HG03175 (cell line): ENCODE measurements at regions not wholly inside any gene's neighbourhood (a gene's known extent, or its start where the extent isn't known, plus 50 kb on each side); places are given as distances from the start of the nearest gene placed in this dataset.
"Not testable (repeated sequence)": the region's sequence is repeated elsewhere in the genome, so short reads cannot be mapped to it uniquely, and the experiment has no call there.

Experiments
- ATAC-seq: cut with Tn5 transposase; IDR thresholded peaks from one replicate; pipeline ENCODE4 v1.9.1; 2021; ENCODE audit warnings: mild to moderate bottlenecking, moderate library complexity; ENCODE audit not compliant: unreplicated experiment

DNA sequence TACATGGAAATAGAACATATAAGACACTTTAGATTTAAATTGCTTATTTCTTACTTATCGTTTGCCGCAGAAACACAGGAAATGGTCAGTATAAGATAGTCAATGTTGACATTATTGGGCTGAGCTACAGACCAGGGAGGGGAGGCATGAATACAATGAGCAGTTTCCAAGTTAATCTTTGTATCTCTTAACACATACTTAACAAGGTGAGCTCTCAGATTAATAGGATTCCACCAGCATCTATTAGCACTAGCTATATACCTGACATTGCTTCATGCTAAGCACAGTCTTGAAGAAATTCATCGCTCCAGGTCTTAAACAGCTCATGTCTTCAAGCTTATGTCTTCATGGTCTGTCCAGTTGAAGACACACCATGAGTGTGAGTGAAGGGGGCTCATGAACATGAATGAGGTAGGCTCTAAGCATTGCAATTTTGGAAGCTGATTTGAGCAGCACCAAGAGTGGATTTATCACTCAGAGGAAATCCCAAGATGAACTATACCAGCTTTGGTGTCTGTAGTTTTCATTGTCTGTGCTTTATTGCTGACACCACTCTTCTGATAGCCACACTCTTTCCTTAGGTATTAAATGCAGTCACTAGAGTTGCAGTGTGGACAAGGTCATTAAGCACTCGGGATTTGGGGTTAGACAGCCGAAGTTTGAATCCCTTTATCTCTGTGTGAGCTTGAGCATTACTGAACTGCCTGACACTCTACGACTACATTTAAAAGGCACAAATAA is 359.3 kb upstream of the EPHA4 start:
- ATAC-seq = no peak

DNA sequence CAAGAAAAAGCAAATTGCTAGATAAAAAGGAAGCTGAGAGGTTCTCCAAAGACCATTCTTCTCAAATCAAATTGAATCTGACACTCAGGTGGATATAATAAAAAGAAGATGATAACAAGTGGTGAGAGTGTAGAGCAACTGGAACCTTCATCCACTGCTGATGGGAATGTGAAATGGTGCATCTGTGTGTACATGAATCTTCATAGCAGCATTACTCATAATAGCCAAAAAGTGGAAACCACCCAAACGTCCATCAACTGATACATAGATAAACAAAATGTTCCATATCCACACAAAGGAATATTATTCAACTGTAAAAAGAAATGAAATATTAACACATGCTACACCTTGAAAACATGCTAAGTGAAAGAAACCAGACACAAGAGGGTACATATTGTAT is 357.2 kb upstream of the EPHA4 start:
- ATAC-seq = no peak

DNA sequence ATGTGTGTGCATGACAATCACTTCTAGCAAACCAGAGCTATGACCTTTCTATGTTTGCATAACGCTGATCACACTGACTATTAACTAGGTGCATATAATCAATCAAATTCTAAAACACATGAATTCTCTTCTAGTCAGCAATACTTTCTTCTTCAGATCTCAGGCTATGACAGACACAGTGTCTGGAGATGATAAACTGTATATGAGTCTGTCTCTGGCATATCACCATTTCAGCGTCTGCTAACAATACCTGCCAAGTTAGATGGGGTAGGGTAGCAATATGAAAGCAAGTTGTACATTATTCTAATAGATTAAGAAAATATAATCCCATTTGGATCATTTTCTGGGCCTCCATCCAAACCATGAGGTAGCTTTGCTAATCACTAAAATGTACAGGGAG is 354.2 kb upstream of the EPHA4 start:
- no peak for ATAC-seq

DNA sequence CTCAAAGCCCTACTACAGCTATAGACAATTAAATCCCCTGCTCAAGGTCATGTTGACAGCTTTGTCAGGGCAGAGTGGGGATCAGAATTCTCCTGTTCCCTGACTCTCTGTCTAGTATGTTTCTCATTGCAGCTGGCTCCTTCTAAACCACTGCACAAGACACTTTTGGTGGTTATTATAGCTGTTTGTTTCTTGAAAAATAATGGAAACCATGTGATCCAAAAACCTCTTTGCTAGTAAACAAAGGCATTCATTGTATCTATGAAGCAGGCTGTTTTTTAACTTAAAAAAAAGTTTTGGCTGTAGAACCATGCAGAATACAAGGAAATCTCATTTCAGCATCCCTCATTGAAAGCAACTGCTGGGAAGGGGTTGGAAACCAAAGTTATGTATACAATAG is 352.5 kb upstream of the EPHA4 start:
- no peak for ATAC-seq

DNA sequence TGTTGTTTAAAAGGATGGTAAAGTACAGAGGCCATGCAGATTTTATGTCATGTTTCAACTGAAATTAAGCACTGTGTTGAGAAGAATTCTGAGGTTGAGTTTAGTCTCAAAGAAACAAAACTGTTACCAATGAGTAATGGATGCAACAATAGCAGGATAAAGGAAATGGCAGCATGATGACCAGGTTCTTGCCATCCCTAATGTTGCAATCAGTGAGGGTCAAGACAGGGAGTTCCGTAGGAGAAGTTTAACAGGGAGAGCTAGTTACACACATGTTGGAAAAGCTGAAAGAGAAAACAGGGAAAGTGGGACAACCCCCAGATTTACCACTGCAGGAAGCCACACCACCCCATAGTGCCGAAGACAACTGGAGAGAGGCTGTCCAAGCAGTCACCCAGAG is 343.8 kb upstream of the EPHA4 start:
- no peak for ATAC-seq

DNA sequence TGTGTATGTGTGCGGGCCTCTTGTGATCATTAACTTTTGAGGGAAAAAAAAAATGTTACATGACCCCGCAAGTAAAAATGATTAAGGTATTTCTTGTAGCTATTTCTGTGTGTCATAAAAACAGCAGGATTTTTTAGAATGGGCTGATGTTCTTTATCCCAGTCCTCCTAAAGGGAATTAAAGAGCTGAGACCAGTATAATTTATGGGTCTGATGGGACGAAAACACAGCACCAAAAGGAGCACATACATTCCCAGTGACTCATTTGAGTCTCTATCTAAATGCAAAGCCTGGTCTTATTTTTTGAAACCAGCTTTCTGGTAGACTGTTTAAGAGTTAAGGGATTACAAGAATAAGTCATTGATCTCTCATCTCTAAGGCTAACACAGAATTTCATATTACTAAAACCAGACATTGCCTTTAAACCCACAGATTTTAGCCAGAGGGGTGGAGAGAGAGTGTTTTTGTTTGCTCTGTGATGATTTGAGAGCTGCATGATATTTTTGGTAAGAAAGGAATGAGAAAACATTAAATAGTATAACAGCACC is 342.3 kb upstream of the EPHA4 start:
- no peak for ATAC-seq

DNA sequence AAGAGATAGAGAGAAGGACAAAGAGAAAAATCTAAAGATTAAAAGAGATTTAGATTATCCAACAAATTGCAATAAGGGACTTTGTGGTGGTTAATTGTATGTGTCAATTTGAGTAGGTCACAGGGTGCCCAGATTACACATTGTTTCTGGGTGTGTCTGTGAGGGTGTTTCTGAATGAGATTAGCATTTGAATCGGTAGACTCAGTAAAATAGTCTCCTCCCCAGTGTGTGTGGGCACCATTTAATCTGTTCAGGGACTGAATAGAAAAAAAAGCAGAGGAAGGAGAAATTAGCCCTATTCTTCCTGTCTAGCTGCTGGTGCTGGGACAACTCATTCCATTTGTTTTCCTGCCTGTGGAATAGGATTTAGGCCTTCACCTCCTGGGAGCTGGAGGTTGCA is 339.8 kb upstream of the EPHA4 start:
- ATAC-seq = no peak

DNA sequence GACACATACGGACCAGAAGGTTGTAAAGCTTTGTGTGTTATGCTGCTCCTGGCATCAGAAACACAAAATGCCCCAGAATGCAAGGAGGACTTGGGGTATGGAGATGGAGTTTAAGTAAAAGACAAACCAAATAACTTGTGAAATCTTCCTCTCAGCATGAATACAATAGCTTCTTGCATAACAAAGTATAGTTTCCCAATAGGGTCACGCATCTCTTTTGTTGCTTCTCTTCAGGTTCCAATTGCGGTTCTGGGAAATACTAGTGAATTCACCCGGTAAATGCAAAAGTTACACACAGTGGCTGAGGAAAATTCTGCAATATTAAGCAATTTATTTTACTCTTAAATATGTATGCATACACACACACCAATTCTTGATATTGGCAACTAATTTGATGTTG is 339.2 kb upstream of the EPHA4 start:
- no peak for ATAC-seq

DNA sequence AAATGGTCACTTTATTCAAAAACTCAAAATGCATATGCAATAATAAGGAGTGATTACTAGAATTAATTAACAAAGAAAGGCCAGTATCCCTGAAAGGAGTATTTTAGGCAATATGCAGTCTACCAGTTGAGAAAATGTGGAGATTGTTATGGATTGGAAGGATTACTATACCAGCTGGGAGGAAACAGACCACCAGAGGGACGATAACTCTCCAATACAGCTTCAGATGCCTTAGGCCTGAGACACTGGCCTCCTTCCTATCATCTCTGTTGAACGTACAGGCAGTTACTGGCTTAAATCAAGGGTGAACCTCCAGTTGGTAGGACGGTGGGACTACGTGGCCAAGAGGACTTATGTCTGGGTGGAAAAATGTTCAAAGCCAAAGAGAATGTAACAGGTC is 336.4 kb upstream of the EPHA4 start:
- no peak for ATAC-seq

DNA sequence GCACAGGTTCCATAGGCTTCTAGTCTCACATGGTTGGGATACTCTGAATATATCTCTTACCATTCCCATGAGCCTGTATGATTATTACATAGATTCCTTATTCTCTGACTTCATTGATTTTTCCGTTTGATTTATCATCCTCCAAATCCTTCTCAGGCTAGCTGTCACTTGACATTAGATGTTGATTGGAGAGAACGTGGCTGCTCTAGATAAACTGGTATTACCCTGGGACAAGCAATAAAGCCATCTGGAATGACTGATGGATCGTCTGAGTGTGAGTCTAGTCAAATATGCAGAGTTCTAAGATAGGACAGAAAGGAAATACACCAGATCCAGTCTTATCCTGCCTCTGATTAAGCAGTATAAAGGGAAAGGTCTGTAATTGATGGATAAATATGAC is 325.6 kb upstream of the EPHA4 start:
- ATAC-seq = no peak

DNA sequence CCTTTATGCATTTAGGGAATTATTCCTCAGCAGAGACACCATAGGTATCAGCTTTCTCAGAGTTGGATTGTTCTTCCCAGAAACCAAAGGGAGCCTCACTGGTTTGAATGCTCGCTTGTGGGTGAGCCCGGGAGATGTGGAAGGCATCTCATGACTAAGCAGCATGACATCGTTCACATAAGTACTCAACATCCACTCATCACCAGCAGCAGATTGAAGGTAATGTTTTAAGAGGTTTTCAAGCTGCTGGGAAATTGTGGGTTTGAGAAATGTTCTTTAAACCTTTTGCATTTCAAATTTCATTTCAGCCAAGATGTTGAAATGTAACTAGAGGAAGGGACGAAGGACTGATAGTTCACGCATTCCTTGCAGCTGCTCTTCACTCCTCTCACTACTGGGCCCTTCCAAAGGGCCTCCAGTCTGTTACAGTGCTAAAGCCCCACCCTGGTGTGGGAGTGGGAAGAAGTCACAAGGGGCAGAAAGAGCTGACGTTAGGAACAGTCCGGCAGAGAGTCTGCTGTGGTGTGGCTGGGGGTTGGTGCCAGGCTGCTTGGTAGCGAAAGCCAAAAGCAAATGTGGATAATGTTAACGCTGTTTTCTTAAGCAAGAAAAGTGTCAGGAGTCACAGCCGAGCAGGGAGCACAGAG is 324.5 kb upstream of the EPHA4 start:
- ATAC-seq = no peak

DNA sequence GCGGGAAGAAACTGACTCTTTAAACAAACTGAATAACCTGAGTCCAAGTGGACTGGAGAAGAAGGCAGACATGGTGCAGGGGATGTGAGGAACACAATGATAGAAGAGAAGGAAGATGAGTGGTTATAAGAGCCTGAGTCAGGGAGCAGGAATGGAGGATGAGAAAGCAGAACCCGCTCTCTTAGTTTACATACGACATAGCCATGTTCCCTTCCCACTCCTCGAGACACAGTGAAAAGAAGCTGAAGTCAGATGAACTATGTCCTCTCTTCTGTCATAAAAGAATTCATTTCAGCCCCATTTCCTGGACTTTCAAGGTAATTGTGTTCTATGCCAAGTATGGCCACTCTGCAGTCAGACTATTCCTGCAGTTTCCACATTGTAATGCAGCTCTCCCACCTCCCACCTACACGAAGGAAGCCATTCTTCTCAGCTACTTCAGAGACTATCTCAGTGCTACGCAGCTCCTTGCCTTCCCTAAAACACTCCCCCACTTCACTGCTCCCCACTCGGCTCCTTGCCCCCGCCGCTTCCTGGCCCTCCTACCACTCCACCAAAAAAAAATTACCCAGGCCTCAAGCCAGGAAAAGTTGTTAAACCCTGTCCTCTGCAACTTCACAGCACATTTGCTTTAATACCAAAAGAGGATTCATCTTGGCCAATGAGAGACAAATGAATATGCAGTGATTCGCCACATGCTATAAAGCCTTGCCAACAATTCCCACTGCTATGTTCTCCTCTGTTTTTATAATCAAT is 323.4 kb upstream of the EPHA4 start:
- no peak for ATAC-seq

DNA sequence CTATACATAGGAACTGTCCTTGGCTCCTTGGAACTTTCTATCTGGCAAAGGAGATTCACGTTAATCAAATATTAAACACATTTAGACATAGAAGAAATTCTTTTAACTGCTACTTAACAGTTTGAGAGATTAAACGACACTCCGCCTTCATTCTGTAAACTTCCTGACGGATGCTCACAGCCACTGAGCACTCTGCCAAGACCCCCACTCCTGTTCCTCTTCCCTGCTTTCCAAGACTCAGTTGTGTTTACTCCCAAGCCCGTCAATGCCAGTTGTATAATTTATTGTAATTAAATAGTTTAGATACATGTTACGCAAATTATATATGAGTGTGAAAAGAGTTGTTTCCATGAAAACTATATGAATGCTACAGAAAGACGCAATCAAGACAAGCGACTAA is 321.4 kb upstream of the EPHA4 start:
- ATAC-seq = no peak

DNA sequence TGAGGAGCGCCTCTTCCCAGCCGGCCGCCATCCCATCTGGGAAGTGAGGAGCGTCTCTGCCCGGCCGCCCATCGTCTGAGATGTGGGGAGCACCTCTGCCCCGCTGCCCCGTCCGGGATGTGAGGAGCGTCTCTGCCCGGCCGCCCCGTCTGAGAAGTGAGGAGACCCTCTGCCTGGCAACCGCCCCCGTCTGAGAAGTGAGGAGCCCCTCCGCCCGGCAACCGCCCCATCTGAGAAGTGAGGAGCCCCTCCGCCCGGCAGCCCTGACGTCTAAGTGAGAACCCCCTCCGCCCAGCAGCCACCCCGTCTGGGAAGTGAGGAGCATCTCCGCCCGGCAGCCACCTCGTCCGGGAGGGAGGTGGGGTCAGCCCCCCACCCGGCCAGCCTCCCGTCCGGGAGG is 319.9 kb upstream of the EPHA4 start:
- not testable (repeated sequence) for ATAC-seq

DNA sequence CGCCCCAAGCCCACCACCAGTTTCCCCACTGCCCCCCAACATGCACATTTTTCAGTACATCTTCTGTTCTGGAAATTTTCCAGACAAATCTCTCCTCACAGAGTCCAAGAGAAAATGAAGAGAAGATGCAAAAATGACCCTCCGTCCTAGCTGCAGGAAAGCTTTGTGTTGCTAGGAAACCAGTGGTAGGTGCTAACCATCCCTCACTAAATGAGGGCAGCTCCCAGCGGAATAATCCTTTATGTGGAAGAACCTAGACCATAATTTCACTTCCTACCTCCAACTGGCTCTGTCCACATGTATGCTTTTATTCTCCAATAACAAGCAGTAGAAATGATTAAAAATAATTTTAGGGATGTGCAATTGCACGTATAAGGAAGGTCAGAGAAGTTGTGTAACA is 311.9 kb upstream of the EPHA4 start:
- no peak for ATAC-seq

DNA sequence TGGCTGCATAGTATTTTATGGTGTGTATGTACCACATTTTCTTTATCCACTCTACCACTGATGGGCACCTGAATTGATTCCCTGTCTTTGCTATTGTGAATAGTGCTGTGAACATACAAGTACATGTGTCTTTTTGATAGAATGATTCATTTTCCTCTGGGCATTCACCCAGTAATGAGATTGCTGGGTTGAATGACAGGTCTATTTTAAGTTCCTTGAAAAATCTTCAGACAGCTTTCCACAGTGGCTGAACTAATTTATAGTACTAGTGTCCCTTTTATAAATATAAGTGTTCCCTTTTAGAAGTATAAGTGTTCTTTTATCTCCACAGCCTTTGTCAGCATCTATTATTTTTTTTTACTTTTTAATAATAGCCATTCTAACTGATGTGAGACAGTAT is 303.9 kb upstream of the EPHA4 start:
- ATAC-seq = no peak

DNA sequence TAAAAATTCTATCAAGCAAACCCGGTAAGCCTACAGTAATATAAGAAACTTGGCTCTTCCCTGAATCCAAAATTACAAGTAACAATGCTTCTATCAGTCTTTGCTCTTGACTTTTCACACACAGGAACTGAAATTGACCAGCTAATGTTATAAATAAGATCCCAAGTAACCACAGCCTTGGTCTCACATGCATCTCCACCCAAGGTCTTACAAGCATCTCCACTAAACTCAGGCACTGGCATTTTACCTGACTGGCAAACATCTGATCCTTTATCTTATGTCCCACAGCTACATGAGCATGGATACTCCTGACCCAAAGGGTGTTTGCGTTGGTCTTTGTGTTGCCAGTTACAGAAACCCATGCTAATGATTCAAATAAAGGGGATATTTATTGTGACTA is 302.3 kb upstream of the EPHA4 start:
- ATAC-seq = no peak

DNA sequence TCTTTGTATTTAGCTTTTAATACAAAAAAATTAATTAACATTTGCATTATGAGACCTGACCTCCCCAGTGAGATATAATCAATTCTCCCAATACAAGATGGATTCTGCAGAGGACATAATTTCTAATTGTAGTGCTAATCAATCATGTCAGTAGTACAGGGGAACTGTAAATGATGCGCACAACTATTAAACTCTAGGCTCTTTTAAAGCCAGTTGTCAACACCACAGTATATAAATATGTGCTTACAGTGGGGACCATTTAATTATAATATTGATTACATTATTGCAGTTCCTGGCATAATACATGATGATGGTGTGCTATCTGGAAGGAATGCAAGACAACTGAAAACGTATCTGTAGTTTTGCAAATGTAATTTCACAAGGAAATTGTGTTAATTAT is 285.6 kb upstream of the EPHA4 start:
- no peak for ATAC-seq

DNA sequence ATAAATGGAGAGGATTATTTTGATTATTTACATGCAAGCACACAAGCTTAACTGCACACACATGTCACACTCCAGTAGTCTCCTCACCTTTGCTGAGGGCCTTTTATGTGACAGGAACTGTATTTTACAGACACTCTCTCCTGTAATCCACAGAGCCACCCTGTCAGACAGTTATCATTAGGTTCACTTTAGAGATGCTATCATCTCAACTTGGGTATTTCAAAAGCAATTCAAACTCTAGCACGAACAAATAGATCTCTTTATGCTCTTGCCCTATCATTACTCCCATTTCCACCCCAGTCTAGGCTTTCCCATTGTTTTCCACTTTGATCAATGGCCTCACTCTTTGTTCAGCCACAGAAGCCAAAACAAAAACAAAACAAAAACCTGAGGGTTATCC is 281.2 kb upstream of the EPHA4 start:
- ATAC-seq = no peak

DNA sequence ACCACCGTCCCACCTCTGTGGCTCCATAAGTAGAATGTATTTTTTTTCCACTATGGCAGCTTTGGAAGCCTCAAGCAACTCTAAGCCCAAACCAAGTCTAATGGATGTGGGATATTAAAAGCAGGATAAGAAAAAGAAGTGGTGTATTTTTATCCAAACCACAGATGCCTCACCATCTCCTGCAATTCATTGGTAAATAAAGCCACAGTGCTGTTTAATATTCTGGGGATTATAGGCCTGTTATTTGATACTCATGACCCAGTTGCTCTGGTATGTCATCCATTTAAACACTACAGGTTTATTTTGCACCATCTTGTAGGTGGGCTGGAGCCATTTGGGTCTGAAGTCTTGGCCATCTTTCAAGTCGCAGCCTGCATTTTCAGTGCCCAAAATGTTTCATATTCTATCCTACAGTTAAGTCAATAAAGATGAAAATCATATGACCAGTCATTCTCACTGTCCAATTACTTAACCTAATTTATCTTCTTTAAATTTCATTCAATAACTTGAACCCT is 279.5 kb upstream of the EPHA4 start:
- ATAC-seq = no peak

DNA sequence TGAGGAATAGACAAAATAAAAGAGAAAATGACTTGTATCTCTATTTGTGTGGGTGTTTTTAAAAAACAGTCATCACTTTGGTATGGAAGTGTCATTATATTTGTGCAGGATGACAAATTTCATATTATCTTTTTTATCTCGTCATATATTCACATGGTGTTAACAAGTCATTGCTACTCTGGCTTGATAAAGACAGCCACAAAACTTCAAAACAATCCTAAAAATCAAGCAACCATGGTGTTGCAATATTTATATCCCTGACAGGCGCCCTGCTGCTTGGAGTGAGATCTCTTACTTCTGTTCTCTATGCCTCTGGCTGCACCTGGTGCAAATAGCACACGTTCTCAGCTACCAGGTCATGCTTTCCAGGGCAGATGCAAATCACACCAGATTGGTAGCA is 278.0 kb upstream of the EPHA4 start:
- no peak for ATAC-seq

DNA sequence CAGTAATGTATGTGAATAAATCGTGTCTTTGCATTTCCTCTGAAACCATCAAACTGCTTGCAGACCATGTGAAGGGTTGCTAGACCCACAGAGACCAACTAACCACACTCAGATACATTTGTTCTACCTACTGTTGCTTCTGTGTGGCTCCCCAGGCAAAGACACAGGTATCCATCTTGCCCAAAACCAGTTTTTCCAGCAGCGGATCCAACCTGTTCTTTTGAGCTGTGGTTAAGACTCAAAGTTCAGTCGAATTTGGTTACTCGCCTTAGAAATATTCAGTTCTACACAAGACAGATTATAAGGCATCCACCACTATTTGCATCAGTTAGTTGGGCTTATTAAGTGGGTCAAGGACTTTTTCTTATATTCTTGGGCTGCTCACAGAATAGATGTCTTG is 276.2 kb upstream of the EPHA4 start:
- ATAC-seq = no peak
